Upper lobe of left lung (tissue), 4 donors: ENCODE measurements at regions not wholly inside any gene's neighbourhood (a gene's known extent, or its start where the extent isn't known, plus 50 kb on each side); places are given as distances from the start of the nearest gene placed in this dataset.

Source experiments
- POLR2A ChIP-seq, 4 donors: fragments of 450-650 bp; IDR thresholded peaks; one replicate each; pipeline ENCODE4 v1.5.1; 2016 to 2017; ENCODE audit warnings: antibody characterized with exemption in 4 of 4, mild to moderate bottlenecking in 2 of 4
- POLR2AphosphoS5 ChIP-seq, 2 donors: sonication (generic); formaldehyde crosslinking; IDR thresholded peaks; one replicate each; pipeline ENCODE4 v1.5.1; 2017; ENCODE audit warnings: antibody characterized with exemption in 2 of 2
- TF ChIP-seq, protein P1 (sequence below), 6 experiments: fragments of 450-650 bp in 4 of 6; fragments of 200-600 bp in 2 of 6; sonication (generic) in 2 of 6; IDR thresholded peaks; one replicate each; pipeline ENCODE4 v1.5.1; 2016 to 2019; ENCODE audit warnings: antibody characterized with exemption in 6 of 6

DNA sequence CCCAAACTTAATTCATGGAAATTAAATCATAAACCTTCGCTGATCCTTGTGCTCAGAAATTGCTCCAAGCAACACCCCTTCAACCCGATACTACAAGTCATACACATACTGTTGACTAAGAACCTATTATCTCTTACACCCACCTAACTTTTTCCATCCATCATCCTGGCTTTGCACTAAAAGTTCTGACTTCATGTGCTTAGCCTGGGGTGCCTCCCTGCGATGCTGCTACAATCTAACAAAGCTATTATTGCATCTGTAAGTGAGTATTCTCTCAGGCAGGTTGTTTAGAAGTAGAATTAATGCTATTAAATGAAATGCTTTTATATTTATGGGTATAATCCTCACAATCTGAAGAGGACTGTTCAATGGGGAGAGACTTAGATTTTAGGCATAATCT lies 619.8 kb downstream of the CCDC85A start:
- TF ChIP-seq, protein P1, sequence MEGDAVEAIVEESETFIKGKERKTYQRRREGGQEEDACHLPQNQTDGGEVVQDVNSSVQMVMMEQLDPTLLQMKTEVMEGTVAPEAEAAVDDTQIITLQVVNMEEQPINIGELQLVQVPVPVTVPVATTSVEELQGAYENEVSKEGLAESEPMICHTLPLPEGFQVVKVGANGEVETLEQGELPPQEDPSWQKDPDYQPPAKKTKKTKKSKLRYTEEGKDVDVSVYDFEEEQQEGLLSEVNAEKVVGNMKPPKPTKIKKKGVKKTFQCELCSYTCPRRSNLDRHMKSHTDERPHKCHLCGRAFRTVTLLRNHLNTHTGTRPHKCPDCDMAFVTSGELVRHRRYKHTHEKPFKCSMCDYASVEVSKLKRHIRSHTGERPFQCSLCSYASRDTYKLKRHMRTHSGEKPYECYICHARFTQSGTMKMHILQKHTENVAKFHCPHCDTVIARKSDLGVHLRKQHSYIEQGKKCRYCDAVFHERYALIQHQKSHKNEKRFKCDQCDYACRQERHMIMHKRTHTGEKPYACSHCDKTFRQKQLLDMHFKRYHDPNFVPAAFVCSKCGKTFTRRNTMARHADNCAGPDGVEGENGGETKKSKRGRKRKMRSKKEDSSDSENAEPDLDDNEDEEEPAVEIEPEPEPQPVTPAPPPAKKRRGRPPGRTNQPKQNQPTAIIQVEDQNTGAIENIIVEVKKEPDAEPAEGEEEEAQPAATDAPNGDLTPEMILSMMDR (IDR thresholded peaks at IDR 0.05), result no peak
- no peak for TF ChIP-seq POLR2AphosphoS5 (IDR thresholded peaks at IDR 0.05)
- TF ChIP-seq POLR2A (IDR thresholded peaks at IDR 0.05), result no peak
